WERI-Rb-1 (cell line): ENCODE measurements at regions not wholly inside any gene's neighbourhood (a gene's known extent, or its start where the extent isn't known, plus 50 kb on each side); places are given as distances from the start of the nearest gene placed in this dataset.

Source experiments
- DNase-seq: peaks from one replicate; pipeline ENCODE4 v3.0.0-alpha.2; 2020
- H3K27ac ChIP-seq: fragments of 250-450 bp; sonication (Bioruptor Pico); 2 replicates; pipeline ENCODE4 v1.5.1; 2020; ENCODE audit warnings: mild to moderate bottlenecking, moderate library complexity
- H3K27me3 ChIP-seq: fragments of 250-450 bp; sonication (Bioruptor Pico); 2 replicates; pipeline ENCODE4 v1.5.1; 2021; ENCODE audit warnings: mild to moderate bottlenecking, low read depth, moderate library complexity; ENCODE audit not compliant: insufficient read depth, severe bottlenecking
- H3K36me3 ChIP-seq: fragments of 250-450 bp; sonication (Bioruptor Pico); 2 replicates; pipeline ENCODE4 v1.5.1; 2020; ENCODE audit warnings: mild to moderate bottlenecking, moderate library complexity
- H3K4me3 ChIP-seq: 2 replicates; pipeline ENCODE4 v1.5.1; 2011; ENCODE audit warnings: low read depth, mild to moderate bottlenecking, control low read depth, low read length
- H3K9me3 ChIP-seq: fragments of 250-450 bp; sonication (Bioruptor Pico); 2 replicates; pipeline ENCODE4 v1.5.1; 2021; ENCODE audit warnings: mild to moderate bottlenecking, moderate library complexity; ENCODE audit not compliant: severe bottlenecking
- CTCF ChIP-seq: IDR thresholded peaks from 2 replicates; pipeline ENCODE4 v1.5.1; 2011; ENCODE audit warnings: low read depth, mild to moderate bottlenecking, control low read depth, inconsistent platforms, low read length

- H3K4me3 ChIP-seq = no peak overlapping the region
- H3K36me3 ChIP-seq = no peaks in the 10 kb centered on the region
- DNase-seq = no peak
- no peak for TF ChIP-seq CTCF
- no peak overlapping the region for H3K27ac ChIP-seq
- no peaks in the 10 kb centered on the region for H3K27me3 ChIP-seq
- no peaks in the 10 kb centered on the region for H3K9me3 ChIP-seq
Measured at GRCh38 chr4:24033626-24034025, 143.8 kb upstream of the PPARGC1A start.

- peak; percentile 27 for DNase-seq
- H3K36me3 ChIP-seq = no peaks in the 10 kb centered on the region
Measured at GRCh38 chr4:24032371-24032989, 142.6 kb upstream of the PPARGC1A start.

GRCh38 chr4:24026596-24026995 is 136.7 kb upstream of the PPARGC1A start:
- no peak overlapping the region for H3K4me3 ChIP-seq
- no peaks in the 10 kb centered on the region for H3K9me3 ChIP-seq
- DNase-seq = no peak
- no peak for TF ChIP-seq CTCF
- H3K27me3 ChIP-seq = no peaks in the 10 kb centered on the region
- no peak overlapping the region for H3K27ac ChIP-seq
- H3K36me3 ChIP-seq = no peaks in the 10 kb centered on the region

More at GRCh38 chr4:24032371-24032989, 142.6 kb upstream of the PPARGC1A start:
- Histone ChIP-seq H3K9me3 (no peaks in the 10 kb centered on the region), H3K27me3 (no peaks in the 10 kb centered on the region), H3K27ac (no peak overlapping the region), H3K4me3 (no peak overlapping the region)
- TF ChIP-seq CTCF = peak; percentile 68

- no peaks in the 10 kb centered on the region for H3K36me3 ChIP-seq
Measured at GRCh38 chr4:24024605-24025004, 134.8 kb upstream of the PPARGC1A start.

GRCh38 chr4:24024157-24024556 is 134.3 kb upstream of the PPARGC1A start:
- TF ChIP-seq CTCF = no peak
- no peak for DNase-seq
- Histone ChIP-seq H3K9me3 (no peaks in the 10 kb centered on the region), H3K36me3 (no peaks in the 10 kb centered on the region), H3K4me3 (no peak overlapping the region), H3K27ac (no peak overlapping the region), H3K27me3 (no peaks in the 10 kb centered on the region)

More at GRCh38 chr4:24024605-24025004, 134.8 kb upstream of the PPARGC1A start:
- DNase-seq = no peak
- no peak overlapping the region for H3K4me3 ChIP-seq
- no peak for TF ChIP-seq CTCF
- H3K27me3 ChIP-seq = no peaks in the 10 kb centered on the region
- no peaks in the 10 kb centered on the region for H3K9me3 ChIP-seq
- no peak overlapping the region for H3K27ac ChIP-seq

GRCh38 chr4:24015782-24016181 is 125.9 kb upstream of the PPARGC1A start:
- Histone ChIP-seq H3K27ac (no peak overlapping the region), H3K27me3 (no peaks in the 10 kb centered on the region), H3K9me3 (no peaks in the 10 kb centered on the region), H3K4me3 (no peak overlapping the region), H3K36me3 (no peaks in the 10 kb centered on the region)
- no peak for DNase-seq
- TF ChIP-seq CTCF = no peak
